ENCODE measurements at regions not wholly inside any gene's neighbourhood (a gene's known extent, or its start where the extent isn't known, plus 50 kb on each side); places are given as distances from the start of the nearest gene placed in this dataset.

DNA sequence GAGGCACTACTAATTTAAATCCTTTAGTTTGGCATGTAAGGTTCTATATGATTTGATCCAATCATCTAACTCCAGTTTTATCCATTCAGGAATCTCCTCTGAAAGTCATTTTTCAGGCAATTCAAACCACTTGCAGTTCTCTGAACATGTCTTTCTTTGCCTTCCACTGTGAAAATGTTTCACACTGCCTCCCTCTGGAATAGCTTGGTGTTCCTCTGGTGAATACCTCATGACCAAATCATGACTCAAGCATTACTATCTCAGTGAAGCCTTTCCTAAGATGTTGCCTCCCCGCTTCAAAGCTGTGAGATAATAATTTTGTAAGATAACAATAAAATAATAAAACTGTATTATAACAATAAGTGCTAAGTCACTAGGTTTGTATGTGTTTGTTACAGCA is 981.1 kb downstream of the DTWD2 start:
- TF ChIP-seq, protein P1, sequence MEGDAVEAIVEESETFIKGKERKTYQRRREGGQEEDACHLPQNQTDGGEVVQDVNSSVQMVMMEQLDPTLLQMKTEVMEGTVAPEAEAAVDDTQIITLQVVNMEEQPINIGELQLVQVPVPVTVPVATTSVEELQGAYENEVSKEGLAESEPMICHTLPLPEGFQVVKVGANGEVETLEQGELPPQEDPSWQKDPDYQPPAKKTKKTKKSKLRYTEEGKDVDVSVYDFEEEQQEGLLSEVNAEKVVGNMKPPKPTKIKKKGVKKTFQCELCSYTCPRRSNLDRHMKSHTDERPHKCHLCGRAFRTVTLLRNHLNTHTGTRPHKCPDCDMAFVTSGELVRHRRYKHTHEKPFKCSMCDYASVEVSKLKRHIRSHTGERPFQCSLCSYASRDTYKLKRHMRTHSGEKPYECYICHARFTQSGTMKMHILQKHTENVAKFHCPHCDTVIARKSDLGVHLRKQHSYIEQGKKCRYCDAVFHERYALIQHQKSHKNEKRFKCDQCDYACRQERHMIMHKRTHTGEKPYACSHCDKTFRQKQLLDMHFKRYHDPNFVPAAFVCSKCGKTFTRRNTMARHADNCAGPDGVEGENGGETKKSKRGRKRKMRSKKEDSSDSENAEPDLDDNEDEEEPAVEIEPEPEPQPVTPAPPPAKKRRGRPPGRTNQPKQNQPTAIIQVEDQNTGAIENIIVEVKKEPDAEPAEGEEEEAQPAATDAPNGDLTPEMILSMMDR (IDR thresholded peaks at IDR 0.05 in 8 of 11, conservative IDR thresholded peaks at IDR 0.05 in 3 of 11) = no peak
- TF ChIP-seq POLR2AphosphoS5 (IDR thresholded peaks at IDR 0.05) = no peak

Measured in spleen (tissue), 7 donors.